HG03342 (cell line): ENCODE measurements at regions not wholly inside any gene's neighbourhood (a gene's known extent, or its start where the extent isn't known, plus 50 kb on each side); places are given as distances from the start of the nearest gene placed in this dataset.
"Not testable (repeated sequence)": the region's sequence is repeated elsewhere in the genome, so short reads cannot be mapped to it uniquely, and the experiment has no call there.

ENCODE experiments used
- ATAC-seq: cut with Tn5 transposase; IDR thresholded peaks from one replicate; pipeline ENCODE4 v1.9.1; 2021; ENCODE audit warnings: mild to moderate bottlenecking, moderate library complexity; ENCODE audit not compliant: unreplicated experiment

- ATAC-seq = no peak
Measured at GRCh38 chr2:35220461-35220860, 1135.1 kb upstream of the CRIM1 start.

DNA sequence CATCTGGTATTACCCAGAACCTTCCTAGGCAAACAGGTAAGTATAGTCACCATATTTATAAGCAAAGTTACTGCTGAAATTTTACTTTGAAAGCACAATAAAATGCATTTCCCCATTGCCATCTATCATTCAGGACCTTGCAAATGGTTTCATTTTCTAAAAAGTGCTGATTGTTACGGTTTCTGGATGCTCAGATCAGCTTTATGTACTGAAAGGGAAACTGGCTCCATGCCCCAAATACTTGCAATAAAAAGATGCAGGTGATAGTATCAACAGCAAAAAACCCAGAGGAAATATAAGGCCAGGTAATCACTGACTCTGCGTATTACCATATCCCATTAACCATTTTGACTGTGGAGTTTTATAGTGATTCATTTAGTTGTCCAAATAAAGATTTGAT is 1150.7 kb upstream of the CRIM1 start:
- ATAC-seq = no peak

- no peak for ATAC-seq
Measured at GRCh38 chr2:35204323-35204722, 1151.3 kb upstream of the CRIM1 start.

DNA sequence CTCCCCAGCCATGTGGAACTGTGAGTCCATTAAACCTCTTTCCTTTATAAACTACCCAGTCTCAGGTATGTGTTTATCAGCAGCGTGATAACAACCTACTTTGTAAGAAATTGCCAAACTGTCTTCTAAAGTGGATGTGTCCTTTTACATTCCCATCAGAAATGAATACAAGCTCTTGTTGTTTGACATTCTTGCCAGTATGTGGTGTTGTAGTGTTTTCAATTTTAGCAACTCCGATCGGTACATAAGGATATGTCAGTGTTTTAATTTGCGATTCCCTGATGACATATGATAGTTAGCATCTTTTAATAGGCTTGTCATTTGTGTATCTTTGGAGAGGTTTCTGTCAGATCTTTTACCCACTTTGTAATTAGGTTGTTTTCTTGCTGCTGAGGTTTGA is 1156.3 kb upstream of the CRIM1 start:
- ATAC-seq = no peak

DNA sequence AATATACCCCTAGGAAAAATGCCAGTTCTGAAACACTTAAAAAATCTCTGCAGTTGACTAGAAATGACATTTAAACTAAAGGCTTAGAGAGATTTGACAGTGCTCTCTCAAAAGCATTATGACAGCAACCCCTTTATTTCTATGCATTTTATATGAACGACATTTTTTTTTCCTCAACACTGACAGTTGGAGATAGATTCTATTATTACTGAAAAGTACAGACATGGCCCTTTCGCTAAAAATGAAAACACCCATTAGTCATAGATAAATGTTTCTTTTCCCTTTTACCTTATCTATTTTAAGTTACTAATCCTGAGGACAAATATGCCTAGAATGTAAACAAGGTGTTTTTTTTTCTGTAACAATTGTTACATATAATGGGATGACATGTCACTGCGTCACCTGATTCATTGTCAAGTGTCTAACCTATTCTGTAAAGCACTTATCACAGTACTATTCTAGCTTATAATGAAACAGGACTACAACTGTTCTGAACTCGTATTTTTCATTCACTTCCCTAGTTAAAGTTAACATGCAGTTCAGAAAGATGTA is 1169.6 kb upstream of the CRIM1 start:
- ATAC-seq = no peak

GRCh38 chr2:35184471-35184870 is 1171.1 kb upstream of the CRIM1 start:
- ATAC-seq = no peak

DNA sequence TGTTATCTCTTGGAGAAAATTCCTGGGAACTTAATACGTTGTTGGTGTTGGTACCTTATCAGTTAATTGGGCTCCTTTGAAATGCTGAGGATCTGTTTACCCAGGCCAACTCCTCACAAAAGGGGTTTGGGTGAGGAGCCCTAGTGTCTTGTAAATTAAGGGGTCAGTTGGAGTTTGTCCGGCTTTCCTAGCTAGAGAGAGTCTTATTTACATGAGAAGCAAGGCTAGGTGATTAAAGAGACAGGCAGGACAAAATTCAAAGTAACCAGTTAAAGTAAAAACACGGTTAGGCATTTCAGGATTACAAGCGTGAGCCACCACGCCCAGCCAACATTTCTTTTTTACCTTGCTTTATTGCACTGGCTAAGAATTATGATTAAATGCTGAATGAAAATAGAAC is 1178.9 kb upstream of the CRIM1 start:
- not testable (repeated sequence) for ATAC-seq

DNA sequence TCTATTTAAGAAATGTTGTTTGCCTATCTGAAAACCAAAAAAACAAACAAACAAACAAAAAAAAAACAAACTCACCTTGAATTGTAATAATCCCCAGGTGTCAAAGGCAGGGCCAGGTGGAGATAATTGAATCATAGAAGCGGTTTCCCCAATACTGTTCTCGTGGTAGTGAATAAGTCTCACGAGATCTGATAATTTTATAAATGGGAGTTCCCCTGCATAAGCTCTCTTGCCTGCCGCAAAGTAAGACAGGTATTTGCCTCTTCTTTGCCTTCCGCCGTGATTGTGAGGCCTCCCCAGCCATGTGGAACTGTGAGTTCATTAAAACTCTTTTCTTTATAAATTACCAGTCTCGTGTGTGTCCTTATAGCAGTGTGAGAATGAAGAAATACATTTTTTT is 1180.7 kb upstream of the CRIM1 start:
- no peak for ATAC-seq

- no peak for ATAC-seq
Measured at GRCh38 chr2:35172687-35173086, 1182.9 kb upstream of the CRIM1 start.

DNA sequence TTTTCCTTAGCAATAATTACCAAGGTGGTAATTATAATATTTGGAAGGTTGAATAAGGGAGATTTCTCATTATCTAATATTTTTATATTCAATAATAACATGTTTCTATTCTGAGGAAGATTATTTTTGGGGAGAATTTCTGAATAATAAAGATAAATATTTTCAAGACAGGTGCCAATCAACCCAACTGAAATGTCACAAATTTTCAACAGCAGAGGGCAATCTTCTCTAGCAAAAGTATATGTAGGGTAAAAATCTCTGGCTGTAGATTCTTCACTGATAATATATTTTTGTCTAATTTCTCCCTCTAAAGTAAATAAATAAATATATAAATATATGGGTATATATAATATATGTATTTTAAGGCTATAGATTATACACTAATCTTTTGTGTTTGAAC is 1187.2 kb upstream of the CRIM1 start:
- ATAC-seq = no peak

DNA sequence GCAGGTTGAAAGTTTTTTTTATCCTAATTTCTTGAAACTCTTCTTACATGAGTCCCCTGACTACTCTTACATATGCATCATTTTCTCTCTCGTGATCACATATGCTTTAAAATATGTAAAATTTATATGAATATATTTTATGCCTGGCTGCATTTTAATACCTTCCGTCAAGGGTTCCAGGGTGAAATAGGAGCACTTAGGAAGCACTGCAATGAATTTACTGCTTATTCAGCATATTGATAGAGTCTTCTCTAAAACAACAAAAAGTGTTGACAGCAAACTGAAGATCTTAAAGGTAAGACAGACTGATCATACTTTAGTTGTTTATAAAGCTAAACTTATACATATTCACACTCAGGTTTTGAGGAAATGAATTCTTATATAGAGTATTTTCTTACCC is 1191.6 kb upstream of the CRIM1 start:
- no peak for ATAC-seq

DNA sequence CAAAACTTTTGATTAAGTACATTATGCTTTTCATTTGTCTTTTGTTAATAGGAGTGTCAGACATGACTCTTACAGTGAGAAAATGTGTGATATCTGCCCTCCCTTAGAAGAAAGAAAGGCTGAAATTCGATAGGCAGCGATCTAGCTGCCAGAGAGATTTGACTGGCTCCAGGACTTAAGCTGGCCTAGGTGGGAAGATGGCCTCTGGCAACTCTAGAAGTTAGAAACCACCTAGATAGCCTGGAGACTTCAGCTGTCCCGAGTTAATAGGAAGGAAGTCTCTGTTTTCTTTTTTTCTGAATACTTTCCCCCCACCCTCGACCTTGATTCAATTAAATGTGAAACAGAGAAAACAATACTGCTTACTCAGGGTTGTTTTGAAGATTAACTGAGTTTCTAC is 1194.7 kb upstream of the CRIM1 start:
- ATAC-seq = no peak

DNA sequence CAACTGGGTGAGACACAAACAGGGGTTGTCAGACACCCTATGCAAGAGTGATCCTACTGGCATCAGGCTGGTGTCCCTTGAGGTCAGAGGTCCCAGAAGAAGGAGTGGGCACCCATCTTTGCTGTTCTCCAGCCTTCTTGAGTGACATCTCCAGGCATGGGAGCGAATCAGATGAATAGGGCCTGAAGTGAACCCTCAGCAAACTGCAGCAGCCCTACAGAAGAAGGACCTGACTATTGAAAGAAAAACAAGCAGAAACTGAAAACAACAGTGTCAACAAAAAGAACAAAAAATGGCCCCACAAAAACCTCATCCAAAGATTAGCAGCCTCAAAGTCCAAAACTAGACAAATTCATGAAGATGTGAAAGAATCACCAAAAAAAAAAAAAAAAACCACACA is 1229.7 kb upstream of the CRIM1 start:
- no peak for ATAC-seq

GRCh38 chr2:35125278-35125677 is 1230.3 kb upstream of the CRIM1 start:
- ATAC-seq = no peak

DNA sequence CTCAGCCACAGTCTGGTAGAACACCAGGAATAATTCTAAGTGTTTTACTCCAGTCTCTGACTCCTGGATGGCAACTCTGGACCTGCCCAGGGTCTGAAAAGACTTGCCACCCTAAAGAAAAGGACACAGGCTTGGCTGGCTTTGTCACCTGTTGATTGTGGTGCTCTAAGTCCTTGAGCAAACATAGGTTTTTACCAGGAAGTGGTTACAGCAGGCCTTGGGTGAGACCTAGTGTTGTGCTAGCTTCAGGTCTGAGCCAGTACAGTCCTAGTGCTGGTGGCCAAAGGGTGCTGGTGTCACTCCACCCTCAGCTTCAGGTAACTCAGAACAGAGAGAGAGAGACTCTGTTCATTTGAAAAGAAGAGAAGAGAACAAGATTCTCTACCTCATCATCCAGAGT is 1239.4 kb upstream of the CRIM1 start:
- no peak for ATAC-seq

GRCh38 chr2:35114765-35115164 is 1240.8 kb upstream of the CRIM1 start:
- ATAC-seq = no peak

DNA sequence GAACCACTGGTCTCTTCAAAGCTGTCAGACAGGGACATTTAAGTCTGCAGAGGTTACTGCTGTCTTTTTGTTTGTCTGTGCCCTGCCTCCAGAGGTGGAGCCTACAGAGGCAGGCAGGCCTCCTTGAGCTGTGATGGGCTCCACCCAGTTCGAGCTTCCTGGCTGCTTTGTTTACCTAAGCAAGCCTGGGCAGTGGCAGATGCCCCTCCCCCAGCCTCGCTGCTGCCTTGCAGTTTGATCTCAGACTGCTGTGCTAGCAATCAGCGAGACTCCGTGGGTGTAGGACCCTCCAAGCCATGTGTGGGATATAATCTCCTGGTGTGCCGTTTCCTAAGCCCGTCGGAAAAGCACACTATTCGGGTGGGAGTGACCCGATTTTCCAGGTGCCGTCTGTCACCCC is 1243.2 kb upstream of the CRIM1 start:
- not testable (repeated sequence) for ATAC-seq

GRCh38 chr2:35104309-35104708 is 1251.3 kb upstream of the CRIM1 start:
- no peak for ATAC-seq

DNA sequence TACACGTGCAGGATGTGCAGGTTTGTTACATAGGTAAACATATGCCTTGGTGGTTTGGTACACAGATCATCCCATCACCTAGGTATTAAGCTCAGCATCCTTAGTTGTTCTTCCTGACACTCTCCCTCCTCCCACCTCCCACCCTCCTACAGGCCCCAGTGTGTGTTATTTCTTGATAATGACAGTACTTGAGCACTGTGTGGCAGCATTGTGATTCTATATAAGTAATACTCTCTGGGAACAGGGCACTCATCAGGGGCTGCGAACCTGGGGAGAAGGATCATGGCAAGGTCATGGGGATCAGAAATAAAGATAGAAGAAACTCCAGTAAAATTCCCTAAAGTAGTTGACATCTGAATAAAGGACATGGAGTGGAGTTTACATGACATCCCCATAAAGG is 1256.2 kb upstream of the CRIM1 start:
- ATAC-seq = no peak

DNA sequence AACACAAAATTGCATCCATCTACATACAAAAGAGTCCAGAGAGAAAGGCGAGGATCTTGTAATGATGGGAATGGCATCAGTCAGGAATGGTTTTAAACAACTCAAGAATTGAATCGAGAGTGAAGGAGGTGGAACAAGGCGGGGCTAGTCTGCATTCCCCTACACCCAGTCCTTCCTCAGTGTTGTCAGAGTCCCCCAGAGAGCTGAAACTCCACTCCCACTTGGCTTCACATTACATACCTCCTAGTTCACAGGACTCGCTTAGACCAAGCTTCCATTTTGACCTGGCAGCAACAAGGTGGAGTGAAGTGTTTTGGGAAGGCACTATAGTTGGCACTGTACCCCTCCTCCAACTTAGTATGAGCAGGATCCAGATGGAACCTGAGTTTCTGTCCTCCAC is 1273.5 kb upstream of the CRIM1 start:
- ATAC-seq = no peak

DNA sequence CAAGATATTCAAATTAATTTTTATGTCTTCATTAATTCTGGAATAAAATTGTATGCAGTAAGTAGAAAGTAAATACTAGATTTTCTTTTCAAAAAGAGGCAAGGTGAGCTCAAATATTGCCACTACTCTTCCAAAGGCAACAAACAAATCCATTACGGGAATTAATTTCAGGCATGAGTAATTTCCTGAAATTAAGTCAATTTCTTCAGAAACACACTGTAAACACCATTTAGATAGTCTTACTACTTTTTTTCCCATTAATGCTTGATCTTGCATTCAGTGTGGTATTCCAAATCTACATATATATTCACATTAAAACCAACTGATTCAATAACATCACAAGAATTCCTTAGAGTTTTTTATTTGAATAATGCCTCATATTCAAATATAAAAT is 1274.0 kb upstream of the CRIM1 start:
- no peak for ATAC-seq

GRCh38 chr2:35081001-35081621 is 1274.5 kb upstream of the CRIM1 start:
- no peak for ATAC-seq

- ATAC-seq = no peak
Measured at GRCh38 chr2:35080231-35080910, 1275.2 kb upstream of the CRIM1 start.
